C1 segment of cervical spinal cord (tissue), 14 donors: ENCODE measurements at regions not wholly inside any gene's neighbourhood (a gene's known extent, or its start where the extent isn't known, plus 50 kb on each side); places are given as distances from the start of the nearest gene placed in this dataset.
"Not testable (repeated sequence)": the region's sequence is repeated elsewhere in the genome, so short reads cannot be mapped to it uniquely, and the experiment has no call there.

Experiments
- DNase-seq, 14 donors: peaks; one replicate each; lab custom pipeline; 2025; lab: John Stamatoyannopoulos, UW

DNA sequence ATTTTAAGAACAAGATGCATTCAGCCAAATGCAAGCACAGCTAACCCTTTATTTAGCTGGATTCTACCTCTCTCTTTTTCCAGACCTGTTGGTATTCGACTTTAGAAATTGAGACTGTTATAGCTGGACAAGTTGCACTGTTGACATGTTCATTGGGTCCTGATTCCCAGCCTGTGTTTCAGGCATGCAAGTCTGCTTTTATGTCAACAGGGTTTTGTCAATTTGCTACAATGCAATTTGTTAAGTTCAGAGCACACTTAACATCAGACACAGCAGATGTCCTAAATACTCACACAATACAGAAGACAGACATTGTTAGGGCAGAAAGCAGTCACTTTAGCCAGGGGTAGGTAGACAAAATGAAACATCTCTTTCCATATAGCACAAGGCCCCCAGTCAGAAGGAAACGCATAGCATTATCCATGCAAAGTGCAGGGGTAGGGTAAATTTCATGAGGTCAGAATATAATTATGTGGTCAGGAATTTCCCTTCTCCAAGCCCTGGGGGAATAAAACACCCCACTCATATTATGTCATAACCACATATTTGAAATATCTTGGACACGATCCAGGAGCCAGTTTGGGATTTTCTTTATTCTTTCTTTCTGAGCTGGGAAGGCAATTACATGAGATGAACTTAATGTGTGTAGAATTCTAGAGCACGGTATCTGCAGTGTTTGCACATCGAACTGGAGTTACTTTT lies 504.1 kb downstream of the NTRK3 start:
- DNase-seq: no peak

DNA sequence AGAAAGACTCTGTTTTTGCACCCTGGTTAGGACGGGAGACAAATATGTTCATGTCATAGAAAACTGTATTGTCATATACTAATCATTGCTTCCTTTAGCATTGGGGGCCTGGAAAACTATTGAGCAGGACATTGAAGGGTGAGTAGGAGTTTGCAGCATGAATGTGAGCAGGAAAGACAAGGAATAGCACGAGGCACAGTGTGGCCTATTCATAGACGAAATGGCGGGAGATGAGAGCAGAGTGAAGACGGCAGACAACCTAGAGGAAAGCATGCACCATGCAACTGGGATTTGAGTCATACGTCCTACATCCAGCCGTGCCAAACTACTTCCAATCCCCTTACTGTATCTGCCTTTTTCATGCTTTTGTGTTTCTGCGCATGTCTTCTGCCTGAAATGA lies 508.1 kb downstream of the NTRK3 start:
- DNase-seq: no peak

DNA sequence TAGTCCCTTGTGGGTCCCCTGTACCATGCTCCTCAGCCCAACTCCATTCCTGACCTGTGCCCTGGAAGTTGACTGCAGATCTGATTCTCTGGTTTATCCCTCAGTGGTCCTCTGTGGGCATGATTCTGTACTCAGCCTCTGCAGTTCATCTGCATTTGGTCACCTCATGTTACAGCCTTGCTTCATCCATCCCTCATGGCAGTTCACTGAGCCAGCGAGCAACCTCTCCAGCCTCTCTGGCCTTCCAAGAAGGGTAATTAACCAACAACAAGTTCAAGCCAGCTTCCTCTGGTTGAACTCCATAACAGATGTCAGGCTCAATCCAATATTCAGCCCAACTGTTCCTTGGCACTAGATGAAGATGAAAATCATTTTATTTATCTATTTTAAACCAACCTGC lies 509.5 kb downstream of the NTRK3 start:
- DNase-seq: no peak

DNA sequence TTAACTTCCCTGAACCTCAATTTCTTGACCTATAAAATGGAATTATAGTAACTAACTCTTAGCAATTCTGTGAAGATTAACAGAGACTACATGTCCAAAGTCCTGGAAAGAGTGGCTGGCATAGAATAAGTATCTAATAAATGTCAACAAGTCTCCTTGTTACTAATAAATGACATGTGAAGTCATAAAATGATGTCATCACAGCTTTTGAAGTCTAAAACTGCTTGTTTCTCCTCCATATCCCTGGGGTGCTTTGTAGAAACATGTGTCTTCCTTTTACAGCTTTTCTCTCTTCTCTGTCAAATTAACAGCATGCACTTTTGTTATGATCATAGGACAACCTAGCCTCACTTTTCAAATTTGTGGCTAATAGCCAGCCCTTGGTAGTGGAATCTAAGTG lies 510.2 kb downstream of the NTRK3 start:
- no peak for DNase-seq

DNA sequence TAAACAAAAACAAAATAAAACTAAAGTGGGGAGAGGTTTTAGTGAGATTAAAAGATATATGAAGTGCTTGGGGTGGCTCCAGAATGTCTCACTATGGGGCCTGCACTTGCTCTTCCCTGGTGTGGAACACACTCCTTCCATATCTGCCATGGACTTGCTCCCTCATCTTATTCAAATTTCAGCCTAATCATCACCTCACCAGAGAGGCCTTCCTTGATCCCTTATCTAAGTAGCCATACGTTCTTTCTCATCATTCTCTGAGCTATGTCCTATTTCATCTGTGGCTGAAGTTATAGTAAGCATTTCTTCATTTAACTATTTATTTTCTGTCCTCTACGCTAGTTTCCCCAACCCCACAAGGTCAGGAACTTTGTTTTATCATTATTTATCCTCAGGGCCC lies 511.7 kb downstream of the NTRK3 start:
- DNase-seq: no peak

DNA sequence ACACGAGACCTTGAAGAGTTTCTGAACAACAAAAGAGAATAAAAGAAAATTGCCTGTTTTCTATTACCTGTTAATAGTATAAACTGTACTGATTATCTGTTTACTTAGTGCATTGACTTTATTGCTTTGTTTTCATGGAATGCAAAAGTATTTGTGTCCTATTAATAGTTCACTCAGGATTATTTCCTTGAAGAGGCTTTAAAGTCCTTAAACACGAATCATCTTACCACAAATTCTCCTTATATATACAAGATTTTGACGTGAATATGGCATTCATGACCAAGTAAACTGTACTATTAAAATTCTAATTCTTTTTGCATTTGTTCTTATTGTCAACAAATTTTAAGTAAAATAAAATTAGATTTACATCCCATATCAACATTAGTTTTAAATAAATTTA lies 513.0 kb downstream of the NTRK3 start:
- DNase-seq: no peak

DNA sequence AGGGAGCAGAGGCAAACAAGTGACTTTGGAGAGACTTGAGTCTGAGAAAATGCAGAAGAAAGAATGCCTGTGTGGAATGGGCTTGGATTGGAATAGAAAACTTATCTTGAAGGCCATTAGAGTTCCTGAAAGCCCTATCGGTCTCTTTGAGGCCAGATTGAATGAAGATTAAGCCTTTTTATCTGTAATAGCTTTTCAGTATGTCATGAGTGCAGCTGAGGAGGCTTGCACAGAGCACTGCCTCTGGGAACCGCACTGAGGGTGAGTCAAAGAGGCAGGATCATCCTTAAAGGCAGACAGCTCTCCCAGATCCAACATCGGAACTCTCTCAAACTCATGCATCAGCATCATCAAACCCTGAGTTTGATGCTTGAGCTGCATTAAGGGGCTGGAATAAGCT lies 515.2 kb downstream of the NTRK3 start:
- DNase-seq: no peak

DNA sequence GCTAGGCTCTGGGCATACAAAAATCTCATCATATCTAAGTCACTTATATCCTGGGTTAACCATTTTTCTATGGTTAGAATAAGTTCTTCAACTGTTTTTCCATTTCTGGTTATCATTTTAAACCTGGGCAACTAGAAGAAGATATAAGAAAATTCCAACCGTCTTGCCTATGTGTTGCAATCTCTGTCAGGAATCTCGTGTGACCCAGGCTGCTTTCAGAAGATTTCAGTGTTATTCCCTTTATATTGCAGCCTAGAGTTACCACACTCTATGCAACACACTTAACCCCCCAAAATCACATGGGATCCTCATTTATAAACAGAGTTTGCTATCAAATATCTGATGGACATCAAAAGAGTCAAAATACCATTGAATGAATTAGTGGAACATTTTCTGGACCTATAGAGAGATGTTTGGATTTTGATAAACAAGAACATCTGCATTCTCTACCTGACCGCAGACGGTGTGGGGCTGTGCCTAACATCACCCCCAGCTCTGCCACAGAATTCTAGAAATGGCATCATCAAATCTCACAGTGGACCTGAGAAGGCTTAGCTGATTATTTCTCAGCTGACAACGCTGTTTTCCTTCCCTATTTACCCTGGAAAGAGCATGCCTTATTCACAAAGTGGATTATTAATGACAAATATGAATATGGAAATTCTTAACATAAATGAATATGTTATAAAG lies 515.7 kb downstream of the NTRK3 start:
- no peak for DNase-seq

DNA sequence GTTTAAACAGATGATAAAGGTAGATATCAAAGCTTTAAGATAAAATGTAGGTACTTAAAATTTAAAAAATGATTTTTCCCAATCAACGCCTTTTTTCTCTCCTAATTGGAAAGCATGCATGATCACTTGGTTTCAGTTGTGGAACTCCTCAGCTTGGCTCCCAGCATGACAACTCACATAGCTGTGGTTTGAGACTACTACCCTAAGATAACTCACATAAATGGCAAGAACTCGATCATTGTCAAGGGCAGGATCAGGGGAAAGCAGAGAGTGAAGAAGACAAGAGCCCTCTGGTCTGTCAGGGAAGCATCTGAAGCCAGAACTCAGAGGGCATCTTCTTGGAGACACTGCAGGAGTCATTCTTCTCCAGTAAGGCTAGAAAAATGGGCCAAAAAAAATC lies 516.7 kb downstream of the NTRK3 start:
- no peak for DNase-seq

DNA sequence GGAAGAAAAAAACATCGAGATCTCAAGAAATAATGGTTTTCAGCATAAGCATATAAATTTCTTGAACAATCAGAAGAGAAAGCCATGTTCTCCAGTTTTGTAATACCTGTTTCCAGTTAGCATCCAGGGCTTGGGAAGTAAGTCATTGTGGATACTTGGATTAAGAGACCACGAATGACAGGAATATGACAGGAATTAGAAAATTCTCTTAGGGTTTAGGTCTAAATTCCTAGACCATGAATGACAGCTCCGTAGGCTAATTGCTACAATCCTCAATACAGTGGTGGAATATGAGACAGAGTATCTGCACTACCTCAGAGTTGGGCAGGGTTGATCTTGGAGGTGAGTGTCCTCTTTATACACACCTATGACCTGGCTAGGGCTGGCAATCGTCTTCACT lies 517.5 kb downstream of the NTRK3 start:
- DNase-seq: no peak

DNA sequence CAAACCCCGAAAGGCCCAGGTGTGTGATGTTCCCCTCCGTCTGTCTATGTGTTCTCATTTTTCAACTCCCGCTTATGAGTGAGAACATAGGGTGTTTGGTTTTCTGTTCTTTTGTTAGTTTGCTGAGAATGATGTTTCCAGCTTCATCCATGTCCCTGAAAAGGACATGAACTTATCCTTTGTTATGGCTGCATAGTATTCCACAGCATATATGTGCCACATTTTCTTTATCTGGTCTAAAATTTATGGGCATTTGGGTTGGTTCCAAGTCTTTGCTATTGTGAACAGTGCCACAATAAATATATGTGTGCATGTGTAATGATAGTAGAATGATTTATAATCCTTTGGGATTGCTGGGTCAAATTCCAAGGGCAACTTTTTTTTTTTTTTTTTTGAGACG lies 519.1 kb downstream of the NTRK3 start:
- not testable (repeated sequence) for DNase-seq

DNA sequence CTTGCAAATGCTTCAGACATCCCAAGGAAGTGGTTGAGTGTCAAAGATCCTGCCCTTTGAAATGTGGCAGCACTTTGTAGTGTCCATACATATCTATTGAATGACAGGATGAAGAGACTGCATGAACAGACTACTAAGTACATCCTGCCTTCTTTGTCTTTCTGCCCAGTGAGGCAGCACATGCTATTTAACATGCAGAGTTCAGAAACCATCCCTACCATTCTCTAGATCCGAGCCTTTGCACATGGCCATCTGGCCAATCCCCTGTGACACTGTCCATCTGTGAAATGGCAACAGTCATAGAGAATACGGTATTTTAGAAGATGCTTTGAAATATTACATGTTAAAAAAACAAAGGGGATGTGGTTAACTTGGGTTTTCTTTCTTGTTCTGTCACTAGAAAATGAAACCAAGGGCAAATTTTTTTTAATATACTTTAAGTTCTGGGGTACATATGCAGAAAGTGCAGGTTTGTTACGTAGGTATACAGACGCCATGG lies 519.6 kb downstream of the NTRK3 start:
- DNase-seq: no peak

DNA sequence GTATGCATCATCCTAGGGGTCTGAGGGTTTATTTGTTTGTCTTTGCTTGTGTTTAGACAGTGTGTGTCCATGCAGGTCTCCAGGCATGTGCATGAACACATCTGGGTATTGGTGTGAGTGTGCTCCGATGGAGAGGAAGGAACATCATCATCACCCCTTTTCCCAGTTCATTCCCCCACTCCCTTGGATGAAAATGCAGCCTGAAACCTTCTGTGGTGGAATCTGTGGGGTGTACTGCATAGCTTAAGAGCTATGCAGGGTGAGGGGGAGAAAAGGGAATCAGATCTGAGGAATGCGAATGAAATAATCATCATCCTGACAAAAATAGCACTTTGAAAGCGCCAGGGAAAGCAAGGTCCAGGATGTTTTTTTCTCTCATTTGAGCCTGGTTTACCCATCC lies 520.1 kb downstream of the NTRK3 start:
- no peak for DNase-seq

DNA sequence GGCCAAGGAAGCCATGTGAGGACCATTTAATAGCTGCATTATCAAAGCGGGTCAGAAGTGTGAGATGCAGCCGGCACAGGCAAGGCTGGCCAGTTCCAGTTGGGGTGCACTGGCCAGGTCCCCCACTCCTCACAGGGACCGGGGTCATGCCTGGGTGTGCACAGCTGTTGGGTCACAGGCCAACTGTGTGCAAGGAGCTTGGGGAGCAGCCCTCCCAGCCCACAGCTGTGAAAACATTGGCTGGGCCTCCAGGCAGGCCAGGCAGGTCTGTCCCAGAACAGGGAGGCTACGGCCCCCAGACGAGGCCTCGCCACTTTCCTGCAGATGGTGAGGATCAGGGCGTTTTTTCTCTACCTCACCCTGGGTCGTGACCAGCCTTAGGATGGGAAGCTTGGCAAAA lies 521.0 kb downstream of the NTRK3 start:
- no peak for DNase-seq

DNA sequence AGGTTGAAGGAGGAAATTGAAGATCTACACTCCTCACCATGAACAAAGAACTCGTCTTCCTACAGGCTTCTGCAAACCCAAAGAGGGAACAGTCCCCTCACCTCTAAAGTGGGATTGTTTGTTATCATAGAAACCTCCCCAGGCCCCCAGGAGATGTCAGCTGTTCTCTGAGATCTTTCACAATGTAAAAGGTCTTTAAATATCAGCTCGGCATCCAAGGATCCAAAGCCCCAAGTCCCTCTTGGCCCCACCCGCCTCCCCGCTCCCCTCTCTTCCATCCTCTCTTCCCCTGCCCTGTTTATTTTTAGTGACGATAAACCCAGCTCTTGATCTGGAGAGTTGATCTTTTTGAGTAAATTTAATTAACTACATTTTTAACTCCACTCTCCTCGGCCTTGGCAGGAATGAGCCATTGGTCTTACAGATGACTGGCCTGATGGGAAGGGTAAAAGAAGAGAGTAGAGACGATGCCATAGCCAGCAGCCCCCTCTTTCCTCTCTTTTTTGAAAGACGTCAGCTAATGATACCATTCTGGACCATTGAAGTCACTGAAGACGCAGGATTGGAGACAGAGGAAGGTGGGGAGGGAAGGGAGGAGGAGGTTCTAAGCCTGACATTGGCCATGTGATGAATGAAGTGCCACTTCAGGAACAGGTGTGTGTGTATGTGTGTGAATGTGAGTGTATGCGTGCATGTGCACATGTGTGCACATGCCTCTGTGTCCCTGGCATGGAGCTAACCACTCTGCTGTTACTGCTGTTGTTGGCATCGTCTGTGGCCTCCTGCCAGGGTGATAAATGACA lies 521.8 kb downstream of the NTRK3 start:
- no peak for DNase-seq

DNA sequence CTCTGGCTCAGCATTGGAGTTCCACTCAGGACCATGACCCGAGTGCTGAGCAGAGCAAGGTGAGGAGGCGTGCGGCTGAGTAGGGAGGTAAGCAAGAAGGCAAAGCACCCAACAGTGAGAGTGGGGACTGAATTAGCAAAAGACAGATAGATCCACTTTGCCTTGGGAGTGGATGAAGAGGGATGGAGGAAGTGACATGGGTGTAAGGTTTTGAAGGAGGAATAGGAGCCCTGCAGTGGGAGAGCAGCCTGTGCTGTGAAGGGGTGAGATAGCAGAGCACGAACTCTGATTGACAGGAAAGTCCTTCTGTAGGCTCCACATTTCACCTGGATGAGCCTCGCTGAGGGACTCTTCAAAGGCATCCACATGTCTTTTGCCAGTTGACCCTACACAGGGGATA lies 522.6 kb downstream of the NTRK3 start:
- DNase-seq: no peak

DNA sequence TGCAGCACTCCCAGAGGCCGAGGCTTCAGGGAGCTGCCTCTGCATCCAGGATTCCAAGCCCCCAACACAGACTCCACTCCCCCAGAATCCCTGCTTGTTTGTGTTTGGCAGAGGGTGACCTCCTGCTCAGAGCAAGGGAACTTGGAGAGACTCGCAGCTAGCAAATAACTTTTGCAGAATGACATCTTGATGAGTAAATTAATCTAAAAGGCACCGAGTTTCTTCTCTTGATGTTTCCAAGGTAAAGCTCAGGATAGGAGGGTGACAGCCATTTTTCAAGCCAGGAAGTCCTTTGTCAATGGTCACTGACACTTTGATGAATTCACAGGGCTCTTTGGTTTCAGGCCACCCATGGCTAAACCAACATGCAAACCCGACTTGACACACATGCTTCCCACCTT lies 523.0 kb downstream of the NTRK3 start:
- no peak for DNase-seq

DNA sequence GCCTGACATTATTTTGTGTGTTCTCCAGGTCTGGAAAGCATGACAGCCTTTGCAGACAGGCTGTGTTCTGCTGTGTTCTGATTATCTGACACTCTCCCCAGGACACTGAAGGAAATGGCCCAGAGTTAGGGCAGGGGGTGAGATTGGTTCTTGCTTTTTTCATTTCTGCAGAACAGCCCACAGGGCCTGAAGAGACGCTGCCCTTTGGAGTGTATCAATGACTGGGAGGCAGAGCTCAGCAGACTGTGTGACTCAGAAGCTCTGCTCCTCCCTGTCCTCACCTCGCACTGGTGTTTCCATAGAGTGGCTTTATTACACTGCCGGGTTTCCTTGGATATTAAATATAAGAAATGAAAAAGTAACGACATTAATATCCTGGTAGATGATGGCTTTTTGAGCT lies 523.6 kb downstream of the NTRK3 start:
- no peak for DNase-seq

DNA sequence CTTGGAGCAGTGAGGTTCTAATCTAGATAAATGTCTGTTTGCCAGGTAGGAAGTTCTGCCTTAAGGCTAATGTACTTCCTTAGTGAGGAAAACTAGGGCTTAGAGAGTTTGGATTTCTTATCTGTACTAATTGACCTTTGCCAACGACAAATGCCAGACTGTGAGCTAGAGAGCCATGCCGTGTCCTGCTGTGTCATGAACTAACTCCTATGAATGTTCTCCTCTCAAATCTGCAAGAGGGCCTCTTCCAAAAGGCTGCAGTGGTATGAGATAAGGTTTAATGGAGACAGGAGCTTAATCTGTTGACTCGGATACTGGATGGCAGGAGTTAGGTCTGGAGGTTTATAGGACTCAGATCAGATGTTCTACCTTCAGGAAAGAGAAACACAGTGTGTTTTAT lies 524.9 kb downstream of the NTRK3 start:
- DNase-seq: no peak

DNA sequence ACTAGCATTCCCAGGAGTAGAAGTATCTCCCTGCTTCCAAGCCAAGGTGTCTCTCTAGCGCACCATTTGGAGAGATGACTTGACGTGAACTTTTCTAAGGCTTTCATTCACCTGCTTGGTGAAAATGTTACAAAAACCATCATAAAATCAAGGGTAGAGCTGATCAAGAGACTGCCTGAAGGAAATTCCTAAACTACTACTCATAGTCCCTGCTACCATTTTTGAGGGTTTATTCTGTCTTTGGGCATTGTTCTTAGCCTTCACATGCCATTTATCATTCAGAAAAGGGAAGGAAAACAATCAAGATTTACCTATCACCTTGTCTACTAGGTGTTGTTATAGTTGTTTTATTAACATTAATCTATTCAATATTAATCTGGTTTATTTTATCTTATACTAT lies 525.8 kb downstream of the NTRK3 start:
- DNase-seq: no peak

DNA sequence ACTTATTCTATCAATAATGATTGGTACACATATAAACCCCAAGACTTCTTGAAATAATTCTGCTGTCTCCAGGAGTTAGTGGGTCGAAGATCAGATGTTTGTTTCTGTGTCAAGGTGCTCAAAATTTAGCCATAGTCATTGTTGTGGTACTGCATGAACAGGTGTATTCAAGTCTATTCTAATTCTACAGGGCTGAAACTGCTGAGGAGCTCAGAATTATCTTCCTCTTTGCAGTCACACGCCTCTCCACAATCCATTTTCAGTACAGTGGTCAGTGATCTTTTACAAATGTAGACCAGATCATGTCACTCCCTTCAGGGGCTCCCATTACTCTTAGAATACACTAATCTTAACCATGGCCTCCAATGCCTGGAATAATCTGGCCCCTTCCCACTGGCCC lies 527.5 kb downstream of the NTRK3 start:
- DNase-seq: no peak

DNA sequence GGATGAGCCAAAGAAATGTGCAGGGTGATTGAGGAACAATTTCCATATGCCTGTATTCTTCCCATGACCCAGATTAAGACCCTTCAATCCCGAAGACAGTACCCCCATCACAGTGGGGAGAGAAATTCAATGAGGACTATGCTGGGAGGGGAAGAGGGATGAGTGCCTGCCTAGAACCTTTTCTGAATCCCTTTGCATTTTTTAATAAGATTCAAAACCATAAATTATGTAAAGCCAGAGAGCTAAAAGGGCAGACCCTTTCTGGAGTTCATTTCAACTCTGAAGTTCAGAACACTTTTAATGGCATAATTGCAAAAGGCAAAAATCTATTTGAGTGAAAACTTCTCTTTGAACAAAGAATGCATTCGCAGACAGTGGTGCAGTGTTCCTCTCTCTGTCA lies 529.5 kb downstream of the NTRK3 start:
- no peak for DNase-seq

DNA sequence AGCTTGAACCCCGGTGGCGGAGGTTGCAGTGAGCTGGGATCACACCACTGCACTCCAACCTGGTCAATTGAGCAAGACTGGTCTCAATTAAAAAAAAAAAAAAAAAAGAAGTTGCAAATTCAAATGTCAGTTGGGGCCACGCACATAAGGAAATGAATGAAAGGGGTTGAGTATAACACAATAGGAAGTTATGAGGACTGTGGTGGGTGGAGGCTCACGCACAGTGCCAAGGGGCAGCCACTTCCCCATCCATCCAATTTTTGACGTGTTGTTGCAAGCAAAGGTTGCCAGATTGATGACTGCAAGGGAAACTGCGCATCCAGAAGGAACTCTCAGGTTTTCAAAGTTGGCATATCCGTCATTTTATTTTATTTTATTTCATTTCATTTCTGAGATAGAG lies 532.2 kb downstream of the NTRK3 start:
- no peak for DNase-seq
